HPDE6-E6E7 (cell line): ENCODE measurements at regions not wholly inside any gene's neighbourhood (a gene's known extent, or its start where the extent isn't known, plus 50 kb on each side); places are given as distances from the start of the nearest gene placed in this dataset.
"Not testable (repeated sequence)": the region's sequence is repeated elsewhere in the genome, so short reads cannot be mapped to it uniquely, and the experiment has no call there.

Experiments used
- DNase-seq: peaks from one replicate; pipeline ENCODE4 v3.0.0; 2011; ENCODE audit warnings: missing footprints; ENCODE audit errors: extremely low spot score

DNA sequence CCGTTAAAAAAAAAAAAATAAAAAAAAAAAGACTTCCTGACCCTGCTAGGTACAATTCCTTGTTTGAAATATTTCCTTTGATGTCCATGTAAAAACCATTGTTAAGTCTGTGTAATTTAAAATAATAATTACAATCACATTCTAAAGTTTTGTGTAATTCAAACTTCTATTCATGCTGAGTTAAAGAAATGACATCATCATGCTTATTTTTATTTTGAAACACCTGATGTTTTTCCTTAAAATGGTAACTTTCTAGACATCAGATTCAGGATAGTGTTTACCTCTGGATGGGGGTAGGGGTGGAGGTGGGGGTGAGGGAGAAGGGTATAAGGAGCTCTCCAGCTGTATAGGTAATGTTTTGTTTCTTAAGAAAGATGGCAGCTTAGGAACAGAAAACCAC lies 92.8 kb downstream of the ADCYAP1 start:
- DNase-seq, result no peak

DNA sequence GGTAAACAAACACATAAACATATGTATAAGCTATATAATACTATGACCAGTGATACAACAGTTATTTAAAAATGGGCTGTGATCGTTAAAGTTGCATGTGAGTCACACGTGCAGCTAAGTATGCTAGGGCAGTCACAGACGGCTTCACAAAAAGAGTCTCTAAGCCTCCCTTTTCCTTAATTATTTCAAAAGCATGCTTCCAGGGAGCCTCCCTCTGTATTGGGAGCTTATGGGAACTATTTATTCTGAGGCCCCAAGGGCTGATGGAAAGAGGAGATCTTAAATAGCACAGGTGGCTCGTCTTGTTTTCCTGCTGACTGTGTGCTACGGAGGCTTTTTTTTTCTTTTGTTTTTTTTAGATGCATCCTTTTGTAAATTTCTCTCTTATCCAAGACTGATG lies 94.3 kb downstream of the ADCYAP1 start:
- DNase-seq, result no peak

DNA sequence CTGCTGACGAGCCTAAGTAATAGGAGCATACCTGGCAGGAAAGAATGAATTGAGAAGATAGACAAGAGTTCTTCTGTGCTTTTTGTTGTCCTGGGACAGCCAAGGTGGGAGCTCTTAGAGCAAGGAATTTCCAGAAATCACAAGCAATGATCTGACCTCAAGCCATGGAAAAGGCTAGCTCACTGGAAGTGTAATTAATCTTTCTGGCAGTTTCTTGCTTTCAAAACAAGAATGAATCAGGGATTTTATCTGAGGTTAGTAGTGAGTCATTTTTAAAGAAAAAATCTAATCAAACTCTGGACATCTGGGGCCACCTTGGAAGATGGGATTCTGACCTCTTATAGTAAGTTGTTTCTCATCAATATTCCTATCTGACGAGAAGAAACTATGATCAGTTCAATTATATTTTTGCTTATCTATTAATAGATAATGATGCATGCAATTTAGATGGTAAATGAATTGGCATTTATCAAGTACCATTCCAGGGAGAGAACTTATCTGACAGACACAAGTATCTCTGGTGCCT lies 98.0 kb downstream of the ADCYAP1 start:
- no peak for DNase-seq

DNA sequence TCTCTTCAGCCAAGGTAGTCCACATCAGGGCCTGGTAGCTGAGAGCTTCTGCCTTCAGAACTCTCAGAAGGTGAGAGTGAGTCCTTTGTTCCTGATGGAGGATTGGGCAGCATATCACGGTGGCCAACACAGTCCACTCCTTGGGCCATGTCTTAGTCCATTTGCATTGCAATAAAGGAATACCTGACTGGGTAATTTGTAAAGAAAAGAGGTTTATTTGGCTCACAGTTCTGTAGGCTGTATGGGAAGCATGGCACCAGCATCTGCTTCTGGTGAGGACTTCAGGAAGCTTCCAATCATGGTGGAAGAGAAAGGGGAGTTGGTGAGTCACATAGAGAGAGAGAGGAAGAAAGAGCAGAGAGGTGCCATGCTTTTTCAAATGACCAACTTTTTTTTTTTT lies 98.8 kb downstream of the ADCYAP1 start:
- DNase-seq, result no peak

DNA sequence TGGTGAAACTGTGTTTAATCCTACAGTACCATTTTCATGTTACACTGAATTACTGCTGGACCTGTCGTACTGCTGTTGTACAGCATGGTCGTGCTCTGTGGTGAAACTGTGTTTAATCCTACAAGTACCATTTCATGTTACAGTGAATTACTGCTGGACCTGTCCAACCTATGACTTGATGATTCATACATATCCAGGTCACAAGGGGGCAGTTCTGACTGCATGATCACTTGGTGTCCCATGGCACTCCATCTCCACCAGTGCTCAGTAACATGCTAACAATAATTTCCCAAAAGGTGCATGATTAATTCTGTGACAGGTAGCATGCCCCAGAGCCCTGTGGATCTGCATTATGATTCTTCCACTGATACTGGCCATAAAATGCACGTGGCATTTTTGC lies 101.6 kb downstream of the ADCYAP1 start:
- DNase-seq, result no peak

DNA sequence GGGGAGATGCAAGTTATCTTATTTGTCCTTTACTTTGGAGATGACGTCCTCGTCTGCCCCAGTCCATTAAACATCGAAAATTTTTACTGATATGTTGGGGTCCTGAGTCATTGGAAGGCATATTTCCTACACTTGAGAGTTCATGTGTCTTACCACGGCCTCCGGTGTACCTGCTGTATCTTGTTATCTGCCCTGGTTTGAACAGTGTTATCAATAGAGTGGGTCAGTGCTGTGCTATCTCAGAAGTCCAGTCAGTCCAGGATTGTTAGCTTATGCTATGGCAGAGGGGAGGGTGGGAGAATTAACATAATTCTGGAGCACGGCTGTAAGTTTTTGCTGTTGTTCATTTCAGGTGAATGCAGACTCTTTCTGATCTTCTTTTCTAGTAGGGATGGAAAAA lies 102.3 kb downstream of the ADCYAP1 start:
- DNase-seq, result no peak

DNA sequence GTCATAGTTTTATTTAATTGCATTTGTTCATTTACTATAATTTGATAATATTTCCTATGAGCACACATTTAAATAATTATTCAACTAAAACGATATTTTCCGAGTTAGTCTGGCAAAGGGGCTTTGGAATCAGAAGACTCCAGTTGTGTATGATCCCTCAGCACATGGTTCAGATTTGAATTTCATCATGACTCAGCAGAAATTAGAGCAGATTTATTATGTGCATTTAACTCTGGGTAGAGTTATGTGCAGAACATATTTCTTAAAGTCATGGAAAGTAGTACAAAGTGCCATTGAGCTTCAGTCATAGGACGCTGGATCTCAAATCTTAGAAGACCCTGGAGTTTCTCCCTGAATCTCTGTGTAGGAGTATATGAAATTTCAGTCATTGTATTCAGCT lies 106.7 kb downstream of the ADCYAP1 start:
- no peak for DNase-seq

DNA sequence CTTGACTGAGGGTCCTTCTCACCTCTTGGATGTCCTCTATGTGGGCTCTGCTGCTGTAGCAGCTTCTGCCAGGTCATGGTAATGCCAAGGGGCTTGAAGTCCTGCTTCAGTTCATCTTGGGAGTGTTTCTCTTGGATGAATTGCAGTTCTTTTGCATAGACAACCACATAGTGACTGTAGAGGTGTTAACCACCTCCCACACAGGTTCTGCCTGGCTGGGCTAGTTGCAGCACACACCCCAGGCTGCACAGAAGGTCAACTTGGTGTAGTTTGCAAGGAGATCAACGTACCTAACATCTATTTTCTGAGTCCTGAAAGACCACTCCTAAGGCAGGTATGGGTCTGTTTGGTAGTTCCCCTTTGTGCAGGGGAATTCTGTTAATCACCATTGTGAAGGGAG lies 108.1 kb downstream of the ADCYAP1 start:
- DNase-seq, result no peak

DNA sequence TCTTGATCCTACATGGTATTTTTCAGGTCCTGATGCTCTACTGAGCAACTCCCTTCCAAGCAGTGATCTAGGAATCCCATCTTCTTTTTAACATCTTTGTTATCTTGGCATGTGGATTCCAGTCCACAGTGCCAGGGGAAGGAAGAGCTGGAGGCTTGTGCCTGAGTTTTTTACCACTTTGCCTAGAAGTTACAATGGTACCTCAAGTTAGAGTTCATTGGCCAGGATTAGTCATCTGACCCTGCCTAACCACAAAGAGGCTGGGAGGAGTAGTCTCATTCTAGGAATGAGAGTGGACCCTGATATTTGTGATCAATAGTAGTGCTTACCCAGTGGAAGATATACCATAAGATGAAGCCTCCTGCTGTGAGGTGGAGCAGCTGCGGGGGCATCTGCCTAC lies 109.3 kb downstream of the ADCYAP1 start:
- DNase-seq, result no peak

DNA sequence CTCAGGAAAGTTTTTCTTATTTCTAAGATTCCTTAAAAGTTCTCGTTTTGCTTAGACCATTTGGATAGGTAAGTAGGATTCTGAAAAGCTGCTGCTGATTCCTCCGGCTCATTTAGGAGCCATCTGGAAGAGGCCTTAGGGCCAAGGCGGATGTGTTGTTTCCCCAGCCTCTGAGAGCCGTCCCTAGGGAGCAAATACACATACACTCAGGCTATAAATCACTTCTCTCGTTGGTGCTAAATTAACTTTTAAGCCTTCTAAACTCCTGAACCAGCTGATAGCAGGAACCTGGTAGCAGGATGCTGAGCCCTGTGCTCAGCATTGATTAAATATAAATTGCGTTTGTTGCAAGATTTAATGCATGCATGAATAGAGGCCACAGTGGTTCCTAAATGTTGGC lies 109.8 kb downstream of the ADCYAP1 start:
- DNase-seq, result no peak

DNA sequence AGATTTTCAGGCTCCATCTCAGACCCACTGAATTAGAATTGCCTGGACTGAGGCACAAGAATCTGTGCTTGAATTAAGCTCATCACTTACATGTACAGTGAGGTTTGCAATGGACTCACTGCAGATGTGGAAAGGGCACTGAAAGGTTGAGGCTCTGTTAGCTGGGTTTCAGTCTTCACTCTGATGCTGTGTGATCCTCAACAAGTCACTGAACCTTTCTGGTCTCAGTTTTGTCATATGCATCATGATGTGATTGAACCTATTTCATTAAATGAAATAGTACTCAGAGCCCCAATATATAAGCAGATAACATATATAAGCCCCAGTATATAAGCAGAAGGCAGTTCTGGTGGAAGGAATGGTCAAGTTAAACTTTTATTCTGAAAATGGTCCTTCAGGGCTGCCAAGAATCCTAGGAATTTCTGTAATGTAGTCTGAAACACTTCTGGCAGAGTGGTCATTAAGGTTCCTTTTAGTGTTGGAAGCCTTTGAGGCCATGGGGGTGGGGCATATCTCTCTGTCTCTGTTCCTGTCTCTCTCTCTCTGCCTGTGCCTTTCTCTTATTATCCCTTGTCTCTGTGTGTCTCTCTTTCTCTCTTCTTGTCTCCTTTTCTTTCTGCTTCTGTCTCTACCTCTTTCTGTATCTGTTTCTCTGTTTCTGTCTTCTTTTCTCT lies 110.4 kb downstream of the ADCYAP1 start:
- DNase-seq, result no peak

DNA sequence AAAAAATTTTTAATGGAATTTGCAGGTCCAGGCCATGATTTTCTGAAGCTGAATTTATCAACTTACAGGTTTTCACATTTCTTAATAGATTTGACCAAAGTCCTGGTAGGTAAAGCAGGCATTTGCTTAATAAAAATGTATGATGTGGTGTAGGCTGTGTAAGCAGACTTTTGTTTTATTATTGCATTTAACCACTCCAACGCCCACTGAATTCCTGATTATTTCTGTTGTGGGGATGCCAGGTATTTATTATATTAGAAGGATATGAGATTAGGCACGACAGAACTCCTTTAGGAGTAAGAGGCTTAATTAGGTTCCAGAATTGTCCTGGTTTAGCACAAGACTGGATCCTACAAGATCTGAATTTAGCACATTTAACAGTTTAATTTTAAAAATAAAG lies 111.1 kb downstream of the ADCYAP1 start:
- no peak for DNase-seq

DNA sequence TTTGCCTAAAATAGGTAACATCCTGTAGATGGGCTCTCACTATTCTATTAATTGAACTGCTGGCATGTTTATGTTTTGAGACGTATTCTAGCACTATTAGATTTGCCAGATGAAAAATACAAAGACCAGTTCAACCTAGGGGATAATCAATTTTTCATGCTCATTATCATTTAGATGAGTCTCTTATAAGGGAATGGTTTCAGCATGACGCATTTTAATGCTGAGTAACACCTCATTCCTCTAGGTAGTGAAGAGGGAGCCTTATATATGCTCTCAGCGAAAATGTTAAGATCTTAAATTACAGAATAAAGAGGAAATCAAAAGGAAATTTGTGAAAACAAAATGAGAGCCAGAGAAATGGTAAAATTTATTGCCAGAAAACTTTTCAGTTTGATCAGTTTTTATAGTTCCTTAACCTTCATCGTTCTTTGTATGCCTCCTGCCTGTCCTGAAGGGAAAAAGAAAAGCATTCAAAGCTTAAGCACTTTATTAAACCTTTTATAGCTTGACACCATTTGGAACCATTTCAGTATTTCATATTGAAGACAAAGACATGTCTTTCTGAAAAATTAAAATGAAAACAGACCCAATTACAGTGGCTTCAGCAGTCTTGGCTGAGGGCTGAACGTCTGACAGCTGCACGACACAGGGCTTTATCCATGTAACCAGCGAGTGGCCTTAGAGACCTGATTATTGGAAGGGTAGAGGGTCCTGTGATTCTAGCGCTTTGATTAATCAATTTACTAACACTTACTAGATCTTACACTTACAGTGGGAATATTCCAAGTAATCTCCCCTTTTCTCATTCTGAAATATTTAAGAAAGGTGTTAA lies 112.8 kb downstream of the ADCYAP1 start:
- no peak for DNase-seq

DNA sequence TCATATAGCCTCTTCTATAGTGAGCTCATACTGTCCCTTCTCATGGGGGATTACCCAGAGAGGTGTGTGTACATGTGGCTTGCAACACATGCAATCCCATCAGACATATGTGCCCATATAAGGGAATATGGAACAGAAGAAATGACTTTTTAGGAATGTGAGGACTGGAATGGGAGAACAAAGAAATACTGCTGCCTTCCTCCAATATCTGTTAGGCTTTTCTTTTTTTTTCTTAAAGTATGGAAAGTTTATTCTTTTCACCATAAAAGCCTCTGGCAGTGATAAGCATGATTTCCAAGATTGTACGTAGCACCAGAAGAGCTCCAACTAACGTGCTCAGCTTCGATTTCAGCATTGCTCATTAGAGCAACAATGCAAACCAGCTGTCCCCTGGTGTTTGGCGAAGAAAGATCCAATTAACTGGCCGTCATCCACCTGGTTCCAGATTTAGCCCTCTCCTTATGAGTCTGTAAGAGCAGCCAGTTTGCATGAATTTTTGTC lies 113.6 kb downstream of the ADCYAP1 start:
- no peak for DNase-seq

DNA sequence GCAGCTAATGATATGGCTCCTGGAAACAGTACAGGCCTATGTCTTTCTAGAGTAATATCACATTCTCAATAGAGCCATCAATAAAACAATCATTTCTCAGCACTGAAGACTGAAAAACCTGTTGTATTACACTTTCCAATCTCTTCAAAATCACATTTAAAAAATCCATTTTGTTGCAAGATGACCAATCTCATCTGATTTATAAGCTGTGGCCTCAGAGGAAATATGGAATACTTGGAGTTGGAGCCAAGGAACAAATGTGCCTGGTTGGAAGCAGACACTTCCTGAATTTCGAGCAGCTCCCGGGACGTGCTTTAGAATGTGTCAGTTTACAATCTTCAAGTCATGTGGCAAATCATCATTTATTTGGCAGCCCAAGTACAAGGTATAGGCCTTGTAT lies 114.5 kb downstream of the ADCYAP1 start:
- DNase-seq, result no peak

DNA sequence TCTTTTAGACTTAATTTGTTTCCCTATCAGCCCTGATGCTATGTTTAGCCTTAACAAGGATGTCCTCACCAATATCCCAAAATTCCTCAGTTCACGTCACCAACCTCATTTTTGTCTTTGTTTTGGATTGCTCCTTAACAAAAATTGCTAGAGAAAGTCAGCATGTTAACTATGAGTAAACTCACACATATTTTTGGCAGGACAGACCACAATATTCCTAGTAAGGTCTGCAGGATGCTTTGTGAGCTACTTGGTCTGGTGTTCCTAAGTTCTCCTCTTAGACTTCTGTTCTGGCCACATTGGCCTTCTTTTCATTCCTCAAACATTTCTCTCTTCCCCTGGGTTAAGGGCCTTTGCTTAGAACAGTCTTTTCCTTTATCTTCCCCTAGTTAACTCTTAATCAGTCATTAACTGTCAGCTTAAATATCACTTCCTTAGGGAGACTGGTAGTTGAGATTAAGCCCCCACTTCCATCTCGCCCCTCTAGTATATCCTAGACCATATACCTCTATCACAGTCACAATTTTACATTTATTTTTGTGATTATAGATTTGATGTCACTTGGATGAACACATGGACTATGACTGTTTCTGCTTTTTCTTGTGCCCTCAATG lies 116.2 kb downstream of the ADCYAP1 start:
- no peak for DNase-seq

DNA sequence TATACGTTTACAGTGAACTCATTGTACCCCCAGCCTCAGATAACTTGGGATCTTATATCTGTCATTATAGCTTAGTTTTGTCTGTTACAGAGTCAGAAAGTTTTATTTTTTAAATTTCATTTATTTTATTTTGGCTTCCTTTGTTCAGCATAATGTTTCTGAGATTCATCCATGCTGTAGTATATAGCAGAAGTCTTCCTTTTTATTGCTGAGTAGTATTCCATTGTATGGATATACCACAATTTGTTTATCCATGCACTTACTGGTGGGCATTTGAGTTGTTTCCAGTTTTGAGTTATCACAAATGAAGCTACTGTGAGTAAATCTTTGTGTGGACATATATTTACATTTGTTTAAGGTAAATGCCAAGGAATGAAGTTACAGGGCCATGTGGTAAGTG lies 122.3 kb downstream of the ADCYAP1 start:
- DNase-seq, result no peak

DNA sequence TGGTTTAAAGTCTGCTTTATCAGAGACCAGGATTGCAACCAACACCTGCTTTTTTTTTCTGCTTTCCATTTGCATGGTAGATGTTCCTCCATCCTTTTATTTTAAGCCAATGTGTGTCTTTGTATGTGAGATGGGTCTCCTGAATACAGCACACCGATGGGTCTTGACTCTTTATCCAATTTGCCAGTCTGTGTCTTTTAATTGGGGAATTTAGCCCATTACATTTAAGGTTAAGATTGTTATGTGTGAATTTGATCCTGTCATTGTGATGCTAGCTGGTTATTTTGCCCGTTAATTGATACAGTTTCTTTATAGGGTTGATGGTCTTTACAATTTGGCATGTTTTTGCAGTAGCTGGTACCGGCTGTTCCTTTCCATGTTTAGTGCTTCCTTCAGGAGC lies 128.4 kb downstream of the ADCYAP1 start:
- DNase-seq, result not testable (repeated sequence)

DNA sequence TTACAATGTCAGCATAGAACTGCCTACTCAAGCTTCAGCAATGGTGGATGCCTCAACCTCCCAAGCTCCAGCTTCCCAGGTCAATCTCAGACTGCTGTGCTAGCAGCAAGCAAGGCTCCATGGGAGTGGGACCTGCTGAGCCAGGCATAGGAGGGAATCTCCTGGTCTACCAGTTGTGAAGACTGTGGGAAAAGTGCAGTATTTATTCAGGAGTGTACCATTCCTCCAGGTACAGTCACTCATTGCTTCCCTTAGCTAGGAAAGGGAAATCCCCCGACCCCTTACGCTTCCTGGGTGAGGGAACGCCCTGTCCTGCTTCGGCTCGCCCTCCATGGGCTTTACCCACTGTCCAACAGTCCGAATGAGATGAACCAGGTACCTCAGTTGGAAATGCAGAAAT lies 130.3 kb downstream of the ADCYAP1 start:
- DNase-seq, result no peak

DNA sequence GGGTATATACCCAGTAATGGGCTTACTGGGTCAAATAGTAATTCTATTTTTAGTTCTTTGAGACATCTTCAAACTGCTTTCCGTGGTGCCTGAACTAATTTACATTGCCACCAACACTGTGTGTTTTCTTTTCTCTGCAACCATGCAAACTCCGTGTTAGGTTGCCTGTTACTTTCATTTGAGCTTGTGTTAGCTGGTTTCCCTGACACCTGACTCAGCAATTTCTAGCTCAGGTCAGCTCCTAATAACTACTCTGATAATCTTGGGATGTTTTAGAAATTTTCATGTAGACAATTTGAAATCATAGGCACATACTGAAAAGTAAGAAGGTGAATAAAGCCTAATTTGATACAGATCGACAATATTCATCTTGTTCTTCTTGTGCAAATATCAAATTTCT lies 132.3 kb downstream of the ADCYAP1 start:
- DNase-seq, result no peak

DNA sequence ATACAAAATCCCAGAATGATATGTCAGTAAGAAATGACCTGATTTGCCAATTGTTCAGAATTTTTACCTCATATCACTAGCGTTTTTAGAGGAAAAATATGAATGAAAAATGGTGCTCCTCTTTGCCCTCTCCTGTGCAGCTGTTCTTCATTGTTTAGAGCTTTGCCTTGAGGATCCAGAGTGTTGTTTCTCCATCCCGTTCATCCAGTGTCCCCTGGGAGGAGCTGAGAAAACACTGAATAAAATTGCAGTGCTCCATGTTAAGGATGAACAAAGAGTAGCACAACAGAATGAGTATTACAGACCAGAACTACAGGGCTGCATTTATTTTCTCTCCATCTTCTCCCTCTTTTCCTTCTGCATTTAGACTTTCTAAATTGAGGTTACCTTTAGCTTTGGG lies 133.1 kb downstream of the ADCYAP1 start:
- DNase-seq, result no peak

DNA sequence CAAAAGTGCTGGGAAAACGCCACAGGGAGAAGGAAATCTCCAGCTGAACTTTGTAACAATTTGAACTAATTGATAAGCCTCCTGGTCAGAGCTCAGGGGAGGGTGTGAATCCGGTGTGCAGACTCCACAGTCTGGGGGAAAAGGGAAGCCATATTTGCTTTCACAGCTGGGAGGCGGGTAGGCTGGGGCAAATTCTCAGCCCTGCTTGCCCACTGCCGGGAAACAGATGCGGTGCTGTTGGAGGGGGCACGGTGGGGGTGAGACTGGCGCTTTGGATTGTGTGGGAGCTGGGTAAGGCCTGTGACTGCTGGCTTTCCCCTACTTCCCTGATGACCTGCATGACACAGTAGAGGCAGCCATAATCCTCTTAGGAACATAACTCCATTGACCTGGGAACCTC lies 134.8 kb downstream of the ADCYAP1 start:
- no peak for DNase-seq

DNA sequence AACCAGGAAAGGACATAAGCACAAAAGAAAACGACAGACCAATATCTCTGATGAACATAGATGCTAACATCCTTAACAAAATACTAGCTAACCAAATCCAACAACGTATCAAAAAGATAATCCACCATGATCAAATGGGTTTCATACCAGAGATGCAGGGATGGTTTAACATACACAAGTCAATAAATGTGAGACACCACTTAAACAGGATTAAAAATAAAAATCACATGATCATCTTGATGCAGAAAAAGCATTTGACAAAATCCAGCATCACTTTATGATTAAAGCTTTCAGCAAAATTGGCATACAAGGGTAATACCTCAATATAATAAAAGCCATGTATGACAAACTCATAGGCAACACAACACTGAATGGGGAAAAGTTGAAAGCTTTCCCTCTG lies 138.4 kb downstream of the ADCYAP1 start:
- not testable (repeated sequence) for DNase-seq
